H1 (cell line): ENCODE measurements at regions not wholly inside any gene's neighbourhood (a gene's known extent, or its start where the extent isn't known, plus 50 kb on each side); places are given as distances from the start of the nearest gene placed in this dataset.

Experiments used
- CTCF ChIA-PET: fragments of 300-600 bp; sonication (Branson Sonifier 250); formaldehyde crosslinking; loops from one replicate; lab custom pipeline; 2021; ENCODE audit not compliant: partially characterized antibody; lab: Charles Lee
- POLR2A ChIA-PET: fragments of 300-600 bp; sonication (Branson Sonifier 250); formaldehyde crosslinking; loops from one replicate; lab custom pipeline; 2021; ENCODE audit warnings: inconsistent platforms; ENCODE audit not compliant: partially characterized antibody; lab: Charles Lee
- DNase-seq, 2 experiments: peaks; one replicate each; pipeline versions ENCODE4 v3.0.0 to v3.0.0-alpha.2; 2010 to 2022; ENCODE audit warnings: low spot score in 2 of 2, low read depth in 1 of 2, mixed read lengths in 1 of 2
- FAIRE-seq: peaks from 2 replicates; lab custom pipeline; 2011; peaks lifted over from hg19 to GRCh38; lab: Jason Lieb, UNC
- H2AFZ ChIP-seq: 2 replicates; pipeline ENCODE4 v1.8.1; 2012; ENCODE audit warnings: low read length, inconsistent platforms
- H2AK5ac ChIP-seq: 2 replicates; pipeline ENCODE4 v1.6.1; 2013; ENCODE audit warnings: low read depth, low read length
- H2BK120ac ChIP-seq: replicated peaks from 2 replicates; pipeline ENCODE3; 2013; ENCODE audit warnings: low read depth, low read length, inconsistent platforms
- H2BK12ac ChIP-seq: 2 replicates; pipeline ENCODE4 v1.6.1; 2013; ENCODE audit warnings: low read depth, low read length
- H2BK15ac ChIP-seq: 2 replicates; pipeline ENCODE4 v1.6.1; 2013; ENCODE audit warnings: low read length
- H2BK20ac ChIP-seq: 2 replicates; pipeline ENCODE4 v1.6.1; 2013; ENCODE audit warnings: low read length
- H2BK5ac ChIP-seq: 2 replicates; pipeline ENCODE4 v1.6.1; 2013; ENCODE audit warnings: low read depth, low read length
- H3K14ac ChIP-seq: 2 replicates; pipeline ENCODE4 v1.6.1; 2013; ENCODE audit warnings: inconsistent platforms; ENCODE audit not compliant: insufficient read length
- H3K18ac ChIP-seq: 2 replicates; pipeline ENCODE4 v1.6.1; 2013; ENCODE audit warnings: low read length; ENCODE audit errors: extremely low read depth
- H3K23ac ChIP-seq: 2 replicates; pipeline ENCODE4 v1.6.1; 2013; ENCODE audit warnings: inconsistent platforms; ENCODE audit not compliant: insufficient read length
- H3K23me2 ChIP-seq: 2 replicates; pipeline ENCODE4 v1.6.1; 2013; ENCODE audit warnings: low read depth, low read length
- H3K27ac ChIP-seq: 2 replicates; pipeline ENCODE4 v1.6.1; 2011; ENCODE audit warnings: low read depth, low read length, inconsistent platforms
- H3K27me3 ChIP-seq, 4 experiments: replicated peaks in 1 of 4; 1 replicate in 1 of 4; 2 replicates in 3 of 4; pipeline versions ENCODE4 v1.6.1 to v1.8.1; 2011 to 2013; ENCODE audit warnings: low read length in 3 of 4, mild to moderate bottlenecking in 3 of 4, inconsistent platforms in 2 of 4, mixed read lengths in 2 of 4, moderate library complexity in 1 of 4; ENCODE audit not compliant: control insufficient read depth in 3 of 4, insufficient read depth in 3 of 4; ENCODE audit errors: extremely low read depth in 1 of 4
- H3K36me3 ChIP-seq, 4 experiments: 2 replicates each; pipeline versions ENCODE4 v1.6.1 to v1.8.1; 2011 to 2013; ENCODE audit warnings: mild to moderate bottlenecking in 4 of 4, low read length in 3 of 4, moderate library complexity in 2 of 4, control low read depth in 1 of 4, inconsistent platforms in 1 of 4; ENCODE audit not compliant: insufficient read depth in 4 of 4, control insufficient read depth in 2 of 4
- H3K4ac ChIP-seq: replicated peaks from 2 replicates; pipeline ENCODE3; 2013; ENCODE audit warnings: low read length, low read depth, mixed read lengths, inconsistent platforms; ENCODE audit not compliant: insufficient read length
- H3K4me1 ChIP-seq, 4 experiments: replicated peaks in 1 of 4; 1 replicate in 1 of 4; 2 replicates in 3 of 4; pipeline versions ENCODE4 v1.6.1 to v1.8.1; 2011 to 2013; ENCODE audit warnings: low read length in 3 of 4, inconsistent platforms in 2 of 4, mixed read lengths in 1 of 4; ENCODE audit not compliant: insufficient read depth in 4 of 4, control insufficient read depth in 3 of 4
- H3K4me2 ChIP-seq, 2 experiments: 2 replicates each; pipeline versions ENCODE4 v1.6.1 to v1.8.1; 2011 to 2013; ENCODE audit warnings: low read depth in 2 of 2, low read length in 2 of 2, control low read depth in 1 of 2, inconsistent platforms in 1 of 2, mild to moderate bottlenecking in 1 of 2; ENCODE audit not compliant: insufficient read depth in 1 of 2
- H3K4me3 ChIP-seq, 4 experiments: fragments of 200-600, 300-600 bp in 1 of 4; sonication (generic), shearing (Covaris generic), sonication (Bioruptor Twin) in 1 of 4; 2 replicates each; pipeline versions ENCODE4 v1.5.1 to v1.8.1; 2011 to 2016; ENCODE audit warnings: low read length in 4 of 4, low read depth in 3 of 4, control low read depth in 2 of 4, inconsistent platforms in 2 of 4, mild to moderate bottlenecking in 2 of 4, mixed read lengths in 1 of 4, moderate library complexity in 1 of 4; ENCODE audit not compliant: insufficient read depth in 2 of 4; ENCODE audit errors: extremely low read depth in 1 of 4
- H3K56ac ChIP-seq: replicated peaks from 2 replicates; pipeline ENCODE3; 2013; ENCODE audit warnings: low read depth, mild to moderate bottlenecking, mixed read lengths, low read length, inconsistent platforms; ENCODE audit not compliant: insufficient read length
- H3K79me1 ChIP-seq: 2 replicates; pipeline ENCODE4 v1.6.1; 2013; ENCODE audit warnings: low read depth, low read length, control low read depth
- H3K79me2 ChIP-seq, 2 experiments: 2 replicates each; pipeline versions ENCODE4 v1.6.1 to v1.8.1; 2012 to 2013; ENCODE audit warnings: low read length in 2 of 2, mild to moderate bottlenecking in 2 of 2, inconsistent platforms in 1 of 2; ENCODE audit not compliant: insufficient read depth in 2 of 2, control insufficient read depth in 1 of 2
- H3K9ac ChIP-seq, 4 experiments: replicated peaks in 1 of 4; 1 replicate in 1 of 4; 2 replicates in 3 of 4; pipeline versions ENCODE4 v1.6.1 to v1.8.1; 2011 to 2013; ENCODE audit warnings: low read depth in 3 of 4, low read length in 3 of 4, control low read depth in 2 of 4, mild to moderate bottlenecking in 2 of 4, moderate library complexity in 2 of 4, inconsistent platforms in 1 of 4; ENCODE audit errors: extremely low read depth in 1 of 4
- H3K9me3 ChIP-seq, 2 experiments: 2 replicates each; pipeline versions ENCODE4 v1.6.1 to v1.8.1; 2012 to 2013; ENCODE audit warnings: mild to moderate bottlenecking in 2 of 2, moderate library complexity in 2 of 2, control low read depth in 1 of 2, inconsistent platforms in 1 of 2, low read depth in 1 of 2, low read length in 1 of 2, mixed read lengths in 1 of 2; ENCODE audit not compliant: insufficient read depth in 2 of 2
- H4K20me1 ChIP-seq, 2 experiments: replicated peaks in 1 of 2; 2 replicates each; pipeline versions ENCODE3 to v1.8.1; 2011 to 2013; ENCODE audit warnings: inconsistent platforms in 2 of 2, low read length in 2 of 2, mild to moderate bottlenecking in 1 of 2; ENCODE audit not compliant: insufficient read depth in 2 of 2, control insufficient read depth in 1 of 2
- H4K5ac ChIP-seq: 2 replicates; pipeline ENCODE4 v1.6.1; 2013; ENCODE audit warnings: low read length, low read depth, mixed read lengths, inconsistent platforms; ENCODE audit not compliant: insufficient read length
- H4K8ac ChIP-seq: 2 replicates; pipeline ENCODE4 v1.8.0; 2013; ENCODE audit warnings: mild to moderate bottlenecking, moderate library complexity, low read length, inconsistent platforms; ENCODE audit not compliant: insufficient read depth; ENCODE audit errors: extremely low read depth
- H4K91ac ChIP-seq: replicated peaks from 2 replicates; pipeline ENCODE3; 2013; ENCODE audit warnings: low read length, mixed read lengths, inconsistent platforms; ENCODE audit not compliant: insufficient read length
- CEBPB ChIP-seq: IDR thresholded peaks from 2 replicates; pipeline ENCODE4 v1.6.1; 2012; ENCODE audit warnings: low read depth, low read length
- CREB1 ChIP-seq: IDR thresholded peaks from 2 replicates; pipeline ENCODE4 v1.6.1; 2012; ENCODE audit warnings: inconsistent platforms
- GTF2F1 ChIP-seq: IDR thresholded peaks from 2 replicates; pipeline ENCODE4 v1.6.1; 2012; ENCODE audit warnings: low read depth, low read length, improper control_type of control experiment, borderline replicate concordance
- JUND ChIP-seq: IDR thresholded peaks from 2 replicates; pipeline ENCODE4 v1.6.1; 2011; ENCODE audit warnings: mild to moderate bottlenecking, improper control_type of control experiment, low read length
- NRF1 ChIP-seq: IDR thresholded peaks from 2 replicates; pipeline ENCODE4 v1.6.1; 2011; ENCODE audit warnings: mild to moderate bottlenecking, low read depth, low read length, improper control_type of control experiment
- SRF ChIP-seq: IDR thresholded peaks from 2 replicates; pipeline ENCODE4 v1.6.1; 2011; ENCODE audit warnings: mild to moderate bottlenecking, low read depth, low read length, moderate library complexity
- TBP ChIP-seq: IDR thresholded peaks from 2 replicates; pipeline ENCODE4 v1.6.1; 2011; ENCODE audit warnings: low read depth, low read length, improper control_type of control experiment
- TEAD4 ChIP-seq: IDR thresholded peaks from 2 replicates; pipeline ENCODE4 v1.6.1; 2012; ENCODE audit warnings: low read depth, low read length, inconsistent platforms, mixed read lengths
- USF2 ChIP-seq: IDR thresholded peaks from 2 replicates; pipeline ENCODE4 v1.6.1; 2011; ENCODE audit warnings: low read length, improper control_type of control experiment
- ZNF274 ChIP-seq: IDR thresholded peaks from 2 replicates; pipeline ENCODE4 v1.7.0; 2012; ENCODE audit warnings: low read length, borderline replicate concordance; ENCODE audit errors: extremely low read depth
- WGBS, 2 experiments: shearing (Covaris generic) in 1 of 2; methylation state at CpG; one replicate each; pipeline versions ENCODE4 v1.1.6 to v1.1.7; 2013 to 2015; ENCODE audit warnings: low lambda C conversion rate in 2 of 2, mixed read lengths in 2 of 2, inconsistent platforms in 1 of 2, low coverage in 1 of 2, missing lambda C conversion rate in 1 of 2; ENCODE audit not compliant: insufficient replicate concordance in 2 of 2, insufficient coverage in 1 of 2, insufficient read length in 1 of 2; ENCODE audit errors: extremely low coverage in 1 of 2, missing lambda C conversion rate in 1 of 2; 5-methylcytosine and 5-hydroxymethylcytosine counted together

- H3K56ac ChIP-seq, result peak overlapping the region; percentile 54
- TF ChIP-seq CEBPB, result no peak
- no peak for TF ChIP-seq USF2
- no peak for TF ChIP-seq GTF2F1
- no peak for TF ChIP-seq CREB1
- no peak for TF ChIP-seq NRF1
- TF ChIP-seq TBP, result no peak
- TF ChIP-seq SRF, result no peak
- no peak for TF ChIP-seq ZNF274
- TF ChIP-seq JUND, result no peak
- no peak for TF ChIP-seq TEAD4
- DNase-seq (no peak), FAIRE-seq (no peak)
- no peak overlapping the region for H4K5ac ChIP-seq
- POLR2A ChIA-PET, result no interaction called here
- no peak overlapping the region for H3K18ac ChIP-seq
- H3K4me2 ChIP-seq, result no peak overlapping the region
- no peak overlapping the region for H4K91ac ChIP-seq
- no peak overlapping the region for H2BK5ac ChIP-seq
- no peak overlapping the region for H3K9ac ChIP-seq
- H4K20me1 ChIP-seq, result no peaks in the 10 kb centered on the region
- 94 to 100% methylated on average over 2 to 6 of the region's 6 CpGs for WGBS, 2 experiments
- no peak overlapping the region for H2BK120ac ChIP-seq
- no peaks in the 10 kb centered on the region for H3K79me1 ChIP-seq
- H3K79me2 ChIP-seq, result no peaks in the 10 kb centered on the region
- no peak overlapping the region for H2AK5ac ChIP-seq
- no peak overlapping the region for H4K8ac ChIP-seq
- H3K36me3 ChIP-seq, result no peaks in the 10 kb centered on the region
- CTCF ChIA-PET, result no interaction called here
- H3K23me2 ChIP-seq, result no peaks in the 10 kb centered on the region; the same call in 1 of the 2 replicates
- H2BK20ac ChIP-seq, result no peak overlapping the region
- no peak overlapping the region for H3K4ac ChIP-seq
- no peaks in the 10 kb centered on the region for H3K4me1 ChIP-seq
- H2BK15ac ChIP-seq, result no peak overlapping the region
- H3K9me3 ChIP-seq, result no peaks in the 10 kb centered on the region
- H3K4me3 ChIP-seq, result no peak overlapping the region
- H3K23ac ChIP-seq, result no peak overlapping the region
- H3K14ac ChIP-seq, result no peak overlapping the region
- H2BK12ac ChIP-seq, result no peak overlapping the region
- H2AFZ ChIP-seq, result no peak overlapping the region
- H3K27me3 ChIP-seq, result no peaks in the 10 kb centered on the region
- H3K27ac ChIP-seq, result no peak overlapping the region
Measured at GRCh38 chr5:117942861-117943519, 1045.4 kb downstream of the DTWD2 start.
